H9 (cell line): ENCODE measurements at regions not wholly inside any gene's neighbourhood (a gene's known extent, or its start where the extent isn't known, plus 50 kb on each side); places are given as distances from the start of the nearest gene placed in this dataset.
"Not testable (repeated sequence)": the region's sequence is repeated elsewhere in the genome, so short reads cannot be mapped to it uniquely, and the experiment has no call there.

Experiments used
- DNase-seq: peaks from one replicate; pipeline ENCODE4 v3.0.0-alpha.2; 2017
- H2AFZ ChIP-seq: one replicate; pipeline ENCODE4 v1.6.1; 2013; ENCODE audit warnings: mild to moderate bottlenecking, low read length, control low read depth, moderate library complexity
- H2AK5ac ChIP-seq: 2 replicates; pipeline ENCODE4 v1.6.1; 2013; ENCODE audit warnings: low read length, control low read depth, mixed read lengths; ENCODE audit not compliant: insufficient read length
- H2BK120ac ChIP-seq: one replicate; pipeline ENCODE4 v1.6.1; 2013; ENCODE audit warnings: low read depth, mild to moderate bottlenecking, low read length, control low read depth, inconsistent platforms; ENCODE audit not compliant: poor library complexity, severe bottlenecking
- H2BK12ac ChIP-seq: 2 replicates; pipeline ENCODE4 v1.6.1; 2013; ENCODE audit warnings: low read length, control low read depth, mixed read lengths, low read depth; ENCODE audit not compliant: insufficient read length
- H2BK15ac ChIP-seq: 2 replicates; pipeline ENCODE4 v1.6.1; 2013; ENCODE audit warnings: low read depth, low read length, control low read depth
- H2BK20ac ChIP-seq: one replicate; pipeline ENCODE4 v1.6.1; 2013; ENCODE audit warnings: low read depth, mild to moderate bottlenecking, low read length, control low read depth, inconsistent platforms; ENCODE audit not compliant: poor library complexity, severe bottlenecking
- H2BK5ac ChIP-seq: 2 replicates; pipeline ENCODE4 v1.6.1; 2013; ENCODE audit warnings: low read length, control low read depth, mixed read lengths; ENCODE audit not compliant: insufficient read length
- H3K14ac ChIP-seq: 2 replicates; pipeline ENCODE4 v1.6.1; 2013; ENCODE audit warnings: low read length, control low read depth; ENCODE audit not compliant: insufficient read depth
- H3K18ac ChIP-seq: 2 replicates; pipeline ENCODE4 v1.6.1; 2013; ENCODE audit warnings: low read depth, mild to moderate bottlenecking, mixed read lengths, low read length, control low read depth; ENCODE audit not compliant: insufficient read length
- H3K23ac ChIP-seq: 2 replicates; pipeline ENCODE4 v1.6.1; 2013; ENCODE audit warnings: low read length, control low read depth, mixed read lengths, low read depth; ENCODE audit not compliant: insufficient read length
- H3K23me2 ChIP-seq: 2 replicates; pipeline ENCODE4 v1.6.1; 2013; ENCODE audit warnings: low read depth, mild to moderate bottlenecking, mixed read lengths, low read length, control low read depth; ENCODE audit not compliant: insufficient read length, poor library complexity, severe bottlenecking
- H3K27ac ChIP-seq: 2 replicates; pipeline ENCODE4 v1.5.1; 2013; ENCODE audit warnings: low read length, control low read depth, mixed read lengths, low read depth; ENCODE audit not compliant: insufficient read length
- H3K27me3 ChIP-seq: 2 replicates; pipeline ENCODE4 v1.6.1; 2013; ENCODE audit warnings: low read length, control low read depth, inconsistent platforms; ENCODE audit not compliant: insufficient read depth
- H3K4ac ChIP-seq: 2 replicates; pipeline ENCODE4 v1.6.1; 2013; ENCODE audit warnings: low read depth, mild to moderate bottlenecking, control low read depth, inconsistent platforms, low read length, moderate library complexity
- H3K4me1 ChIP-seq: 2 replicates; pipeline ENCODE4 v1.6.1; 2013; ENCODE audit warnings: low read length, control low read depth, inconsistent platforms; ENCODE audit not compliant: insufficient read depth
- H3K4me2 ChIP-seq: 2 replicates; pipeline ENCODE4 v1.6.1; 2013; ENCODE audit warnings: low read length, control low read depth, mixed read lengths; ENCODE audit not compliant: insufficient read length, insufficient read depth
- H3K56ac ChIP-seq: 2 replicates; pipeline ENCODE4 v1.6.1; 2013; ENCODE audit warnings: low read depth, mild to moderate bottlenecking, mixed read lengths, low read length, control low read depth; ENCODE audit not compliant: insufficient read length
- H3K79me1 ChIP-seq: 2 replicates; pipeline ENCODE4 v1.6.1; 2013; ENCODE audit warnings: low read depth, mild to moderate bottlenecking, moderate library complexity, low read length, control low read depth, inconsistent platforms; ENCODE audit not compliant: insufficient read depth, poor library complexity, severe bottlenecking
- H3K79me2 ChIP-seq: 2 replicates; pipeline ENCODE4 v1.6.1; 2013; ENCODE audit warnings: low read length, control low read depth, inconsistent platforms; ENCODE audit not compliant: insufficient read depth
- H3K9ac ChIP-seq: 2 replicates; pipeline ENCODE4 v1.6.1; 2013; ENCODE audit warnings: low read length, control low read depth, mixed read lengths; ENCODE audit not compliant: insufficient read length; ENCODE audit errors: extremely low read depth
- H3K9me3 ChIP-seq: one replicate; pipeline ENCODE4 v1.6.1; 2013; ENCODE audit warnings: low read depth, low read length, inconsistent platforms; ENCODE audit not compliant: control insufficient read depth
- H3T11ph ChIP-seq: one replicate; pipeline ENCODE4 v1.6.1; 2013; ENCODE audit warnings: mild to moderate bottlenecking, low read length, control low read depth, inconsistent platforms
- H4K20me1 ChIP-seq: one replicate; pipeline ENCODE4 v1.6.1; 2013; ENCODE audit not compliant: control insufficient read depth, insufficient read length, insufficient read depth
- H4K5ac ChIP-seq: 2 replicates; pipeline ENCODE4 v1.6.1; 2013; ENCODE audit warnings: low read depth, mild to moderate bottlenecking, mixed read lengths, low read length, control low read depth; ENCODE audit not compliant: insufficient read length
- H4K8ac ChIP-seq: replicated peaks from 2 replicates; pipeline ENCODE4 v1.6.1; 2013; ENCODE audit warnings: low read length, control low read depth, mixed read lengths, low read depth; ENCODE audit not compliant: insufficient read length
- H4K91ac ChIP-seq: 2 replicates; pipeline ENCODE4 v1.6.1; 2013; ENCODE audit warnings: low read depth, mild to moderate bottlenecking, moderate library complexity, mixed read lengths, low read length, control low read depth; ENCODE audit not compliant: insufficient read length
- H3K27ac Mint-ChIP-seq, 3 experiments: 2 replicates in 2 of 3; 3 replicates in 1 of 3; pipeline ENCODE4 v1.8.0; 2020 to 2021; ENCODE audit warnings: mixed read lengths in 3 of 3, mild to moderate bottlenecking in 1 of 3, moderate library complexity in 1 of 3
- H3K27me3 Mint-ChIP-seq: 2 replicates; pipeline ENCODE4 v1.8.0; 2021; ENCODE audit warnings: low read depth, mild to moderate bottlenecking, moderate library complexity, mixed read lengths
- H3K36me3 Mint-ChIP-seq, 3 experiments: 2 replicates in 2 of 3; 3 replicates in 1 of 3; pipeline ENCODE4 v1.8.0; 2020 to 2021; ENCODE audit warnings: low read depth in 3 of 3, mixed read lengths in 3 of 3; ENCODE audit not compliant: insufficient read depth in 1 of 3
- H3K4me1 Mint-ChIP-seq, 2 experiments: 2 replicates each; pipeline ENCODE4 v1.8.0; 2020; ENCODE audit warnings: mixed read lengths in 2 of 2
- H3K4me3 Mint-ChIP-seq, 2 experiments: 2 replicates in 1 of 2; 3 replicates in 1 of 2; pipeline ENCODE4 v1.8.0; 2020 to 2021; ENCODE audit warnings: mild to moderate bottlenecking in 2 of 2, mixed read lengths in 2 of 2, moderate library complexity in 1 of 2
- H3K9me3 Mint-ChIP-seq, 2 experiments: 2 replicates in 1 of 2; 3 replicates in 1 of 2; pipeline ENCODE4 v1.8.0; 2020; ENCODE audit warnings: mild to moderate bottlenecking in 2 of 2, mixed read lengths in 2 of 2, moderate library complexity in 1 of 2
- WGBS: extraction: QIAGEN DNeasy Blood & Tissue Kit; methylation state at CpG from one replicate; pipeline ENCODE4 v1.1.7; 2013; ENCODE audit warnings: missing lambda C conversion rate, low lambda C conversion rate, mixed read lengths; ENCODE audit not compliant: insufficient read length; ENCODE audit errors: extremely low coverage; 5-methylcytosine and 5-hydroxymethylcytosine counted together

- H3T11ph ChIP-seq, DNase-seq, H2BK120ac ChIP-seq, H4K20me1 ChIP-seq, H3K18ac ChIP-seq, H2BK5ac ChIP-seq, H2AK5ac ChIP-seq, H4K8ac ChIP-seq, H3K79me2 ChIP-seq, H3K23me2 ChIP-seq, H2BK15ac ChIP-seq, H3K56ac ChIP-seq, H3K27ac Mint-ChIP-seq, H3K27me3 Mint-ChIP-seq, H3K4me1 Mint-ChIP-seq, H2AFZ ChIP-seq, H3K14ac ChIP-seq, H3K23ac ChIP-seq, H3K4me1 ChIP-seq, H3K9ac ChIP-seq, H3K27ac ChIP-seq, H4K91ac ChIP-seq, H3K4me2 ChIP-seq, H3K79me1 ChIP-seq, H3K27me3 ChIP-seq, H2BK20ac ChIP-seq, H4K5ac ChIP-seq, H3K4me3 Mint-ChIP-seq, H3K4ac ChIP-seq, H2BK12ac ChIP-seq: not testable (repeated sequence)
- Mint-ChIP-seq H3K9me3 (peaks cover 21 to 24% of the 10 kb centered on the region in 2 experiments), H3K36me3 (peaks cover 8 to 34% (median 25%) of the 10 kb centered on the region in 3 experiments; a peak in 6 of 7 replicates)
- peaks cover 99% of the 10 kb centered on the region for H3K9me3 ChIP-seq
- no CpG with 5 or more reads among the region's 3 CpGs for WGBS
Observed at GRCh38 chr21:9727187-9727586, 794.2 kb upstream of the TPTE start.

GRCh38 chr21:9728219-9728992, 793.0 kb upstream of the TPTE start:
- H3K14ac ChIP-seq, H3K79me1 ChIP-seq, H3K4me2 ChIP-seq, H3T11ph ChIP-seq, H4K8ac ChIP-seq, H4K5ac ChIP-seq, H2BK5ac ChIP-seq, H3K56ac ChIP-seq, H3K4me1 Mint-ChIP-seq, H3K27me3 ChIP-seq, H3K23me2 ChIP-seq, DNase-seq, H3K9ac ChIP-seq, H2BK20ac ChIP-seq, H3K27ac ChIP-seq, H2BK120ac ChIP-seq, H4K20me1 ChIP-seq, H4K91ac ChIP-seq, H3K79me2 ChIP-seq, H3K4me3 Mint-ChIP-seq, H3K27ac Mint-ChIP-seq, H3K4ac ChIP-seq, H3K18ac ChIP-seq, H2BK15ac ChIP-seq, H3K23ac ChIP-seq, H3K27me3 Mint-ChIP-seq, H2BK12ac ChIP-seq, H2AK5ac ChIP-seq, H3K4me1 ChIP-seq, H2AFZ ChIP-seq: not testable (repeated sequence)
- WGBS, result no CpG with 5 or more reads among the region's 5 CpGs
- Mint-ChIP-seq H3K9me3 (peaks cover 21 to 24% of the 10 kb centered on the region in 2 experiments), H3K36me3 (peaks cover 8 to 34% (median 25%) of the 10 kb centered on the region in 3 experiments; a peak in 6 of 7 replicates)
- H3K9me3 ChIP-seq, result peaks cover 99% of the 10 kb centered on the region
